HepG2 (cell line): ENCODE measurements at regions not wholly inside any gene's neighbourhood (a gene's known extent, or its start where the extent isn't known, plus 50 kb on each side); places are given as distances from the start of the nearest gene placed in this dataset.

Experiments
- ATAC-seq: fragments of 200-7000 bp; cut with Tn5 transposase; 3 replicates; pipeline ENCODE4 v1.9.1; 2020; ENCODE audit warnings: mild to moderate bottlenecking, moderate library complexity
- BruUV-seq: library from RNA; stranded (reverse); fragments of 400-500 nt; replicated peaks from 2 replicates; lab custom pipeline; 2021; lab: Mats Ljungman, UMichigan
- CTCF ChIA-PET: fragments of 300-600 bp; formaldehyde crosslinking; extraction: SDS; loops from one replicate; lab custom pipeline; 2021; ENCODE audit warnings: low total read pairs, inconsistent platforms, low intra/inter-chr PET ratio; lab: Yijun Ruan, JAX
- POLR2A ChIA-PET: fragments of 350-600 bp; sonication (Branson Sonifier 250); formaldehyde crosslinking; loops from one replicate; lab custom pipeline; 2020; ENCODE audit warnings: antibody characterized with exemption, inconsistent platforms; lab: Yijun Ruan, JAX
- DNase-seq: peaks from one replicate; pipeline ENCODE4 v3.0.0-alpha.2; 2015; ENCODE audit warnings: low spot score
- FAIRE-seq: peaks from 3 replicates; lab custom pipeline; 2011; peaks lifted over from hg19 to GRCh38; lab: Jason Lieb, UNC
- H2AFZ ChIP-seq: one replicate; pipeline ENCODE4 v1.6.1; 2011; ENCODE audit warnings: low read length, inconsistent platforms
- H3K27ac ChIP-seq: fragments of 300-600 bp; 3 replicates; pipeline ENCODE4 v1.8.0; 2011; ENCODE audit warnings: mixed run types, mild to moderate bottlenecking, mixed read lengths, low read length, inconsistent platforms; ENCODE audit not compliant: insufficient read depth; ENCODE audit errors: extremely low read length
- H3K27me3 ChIP-seq, 2 experiments: fragments of 200-600 bp in 1 of 2; 2 replicates in 1 of 2; 3 replicates in 1 of 2; pipeline versions ENCODE4 v1.6.0 to v1.8.0; 2011; ENCODE audit warnings: low read length in 2 of 2, mild to moderate bottlenecking in 2 of 2, moderate library complexity in 2 of 2, inconsistent platforms in 1 of 2; ENCODE audit not compliant: insufficient read depth in 2 of 2, control insufficient read depth in 1 of 2
- H3K36me3 ChIP-seq, 2 experiments: fragments of 200-600 bp in 1 of 2; replicated peaks in 1 of 2; 2 replicates in 1 of 2; 3 replicates in 1 of 2; pipeline versions ENCODE4 v1.5.1 to v1.8.0; 2011; ENCODE audit warnings: low read length in 2 of 2, inconsistent platforms in 1 of 2; ENCODE audit not compliant: insufficient read depth in 2 of 2, control insufficient read depth in 1 of 2
- H3K4me1 ChIP-seq: 2 replicates; pipeline ENCODE4 v1.5.1; 2012; ENCODE audit warnings: low read length, inconsistent platforms; ENCODE audit not compliant: insufficient read depth
- H3K4me2 ChIP-seq: 2 replicates; pipeline ENCODE4 v1.6.0; 2011; ENCODE audit warnings: low read depth, low read length, inconsistent platforms
- H3K4me3 ChIP-seq, 3 experiments: fragments of 200-600 bp in 1 of 3; sonication (generic), shearing (Covaris generic) in 1 of 3; replicated peaks in 1 of 3; 2 replicates each; pipeline ENCODE4 v1.5.1; 2011 to 2016; ENCODE audit warnings: low read length in 3 of 3, inconsistent platforms in 2 of 3, low read depth in 2 of 3, mild to moderate bottlenecking in 2 of 3, control low read depth in 1 of 3, mixed read lengths in 1 of 3; ENCODE audit not compliant: insufficient read depth in 1 of 3
- H3K79me2 ChIP-seq: one replicate; pipeline ENCODE4 v1.6.1; 2011; ENCODE audit warnings: low read length, inconsistent platforms; ENCODE audit not compliant: insufficient read depth
- H3K9ac ChIP-seq: 2 replicates; pipeline ENCODE4 v1.6.0; 2011; ENCODE audit warnings: mild to moderate bottlenecking, low read depth, low read length, inconsistent platforms; ENCODE audit not compliant: insufficient read depth
- H3K9me3 ChIP-seq: 2 replicates; pipeline ENCODE4 v1.5.1; 2012; ENCODE audit warnings: mild to moderate bottlenecking, low read length
- H4K20me1 ChIP-seq: 2 replicates; pipeline ENCODE4 v1.6.0; 2011; ENCODE audit warnings: inconsistent platforms, mild to moderate bottlenecking, low read length, moderate library complexity; ENCODE audit not compliant: insufficient read depth
- ARNT ChIP-seq: fragments of 450-650 bp; IDR thresholded peaks from 2 replicates; pipeline ENCODE4 v1.6.1; 2017
- ATF7 ChIP-seq, 2 experiments: fragments of 450-650 bp in 1 of 2; sonication (generic) in 1 of 2; formaldehyde crosslinking in 1 of 2; IDR thresholded peaks; 2 replicates each; pipeline versions ENCODE4 v1.4.0 to v1.6.1; 2016 to 2020; ENCODE audit warnings: antibody characterized with exemption in 1 of 2, mild to moderate bottlenecking in 1 of 2, missing genetic modification reagents in 1 of 2
- ATRX ChIP-seq: sonication (generic); formaldehyde crosslinking; IDR thresholded peaks from 2 replicates; pipeline ENCODE4 v1.4.0; 2020; ENCODE audit warnings: missing genetic modification reagents, borderline replicate concordance
- EEA1 ChIP-seq: sonication (generic); formaldehyde crosslinking; IDR thresholded peaks from 2 replicates; pipeline ENCODE4 v1.5.1; 2020; ENCODE audit warnings: mild to moderate bottlenecking, missing genetic modification reagents, borderline replicate concordance
- ELK4 ChIP-seq: sonication (generic); formaldehyde crosslinking; IDR thresholded peaks from 2 replicates; pipeline ENCODE4 v1.9.0; 2021; ENCODE audit warnings: missing genetic modification reagents, borderline replicate concordance
- IRF1 ChIP-seq: sonication (generic); formaldehyde crosslinking; IDR thresholded peaks from 2 replicates; pipeline ENCODE4 v1.4.0; 2020; ENCODE audit warnings: low read depth, mild to moderate bottlenecking, missing genetic modification reagents
- IRF2 ChIP-seq: IDR thresholded peaks from 2 replicates; pipeline ENCODE4 v1.6.1; 2018; ENCODE audit warnings: missing genetic modification reagents, missing compliant biosample characterization
- KLF6 ChIP-seq: IDR thresholded peaks from 2 replicates; pipeline ENCODE4 v1.8.0; 2016; ENCODE audit warnings: missing biosample characterization, missing genetic modification reagents
- MIER3 ChIP-seq: IDR thresholded peaks from 2 replicates; pipeline ENCODE4 v1.6.1; 2016; ENCODE audit warnings: missing compliant biosample characterization, borderline replicate concordance
- NFE2L1 ChIP-seq: sonication (generic); formaldehyde crosslinking; IDR thresholded peaks from 2 replicates; pipeline ENCODE4 v1.4.0; 2020; ENCODE audit warnings: missing genetic modification reagents, mild to moderate bottlenecking, borderline replicate concordance
- PHF8 ChIP-seq: sonication (generic); formaldehyde crosslinking; IDR thresholded peaks from 2 replicates; pipeline ENCODE4 v1.5.0; 2020; ENCODE audit warnings: missing genetic modification reagents
- RELA ChIP-seq: sonication (generic); formaldehyde crosslinking; IDR thresholded peaks from 2 replicates; pipeline ENCODE4 v1.4.0; 2020; ENCODE audit warnings: missing genetic modification reagents
- SMYD3 ChIP-seq: sonication (generic); formaldehyde crosslinking; IDR thresholded peaks from 2 replicates; pipeline ENCODE4 v1.8.1; 2023; ENCODE audit warnings: mild to moderate bottlenecking, missing genetic modification reagents
- YY1 ChIP-seq: IDR thresholded peaks from 2 replicates; pipeline ENCODE4 v1.6.1; 2011; ENCODE audit warnings: low read length, low read depth, moderate library complexity, mild to moderate bottlenecking; ENCODE audit not compliant: insufficient read depth, insufficient replicate concordance
- ZBTB7B ChIP-seq: sonication (generic); formaldehyde crosslinking; IDR thresholded peaks from 2 replicates; pipeline ENCODE4 v1.4.0; 2020; ENCODE audit warnings: missing genetic modification reagents
- ZNF441 ChIP-seq: sonication (generic); formaldehyde crosslinking; IDR thresholded peaks from 2 replicates; pipeline ENCODE4 v1.7.0; 2021; ENCODE audit warnings: missing genetic modification reagents, borderline replicate concordance
- WGBS: methylation state at CpG from one replicate; pipeline ENCODE4 v1.1.6; 2017; ENCODE audit warnings: low lambda C conversion rate; 5-methylcytosine and 5-hydroxymethylcytosine counted together
- in situ Hi-C: cut with HindIII; loops from 2 replicates; pipeline ENCODE4 v1.10.0; 2017; ENCODE audit warnings: low pct_unique_long_range_greater_than_20kb; ENCODE audit not compliant: extremely low pct_ligation_motif_present
- intact Hi-C: fragments of 100-400 bp; cut with micrococcal nuclease; formaldehyde crosslinking; loops from one replicate; pipeline ENCODE4 v1.10.0; 2022; ENCODE audit not compliant: unreplicated experiment
- TF ChIP-seq, protein P1 (sequence below): sonication (generic); formaldehyde crosslinking; IDR thresholded peaks from 2 replicates; pipeline ENCODE4 v1.5.0; 2020; ENCODE audit warnings: mild to moderate bottlenecking, low read depth, missing genetic modification reagents, borderline replicate concordance

GRCh38 chr13:31385540-31385939 lies 185.8 kb downstream of the B3GLCT start:
- H2AFZ ChIP-seq, result no peak overlapping the region
- DNase-seq (no peak), FAIRE-seq (no peak), ATAC-seq (no peak)
- TF ChIP-seq NFE2L1 (CRISPR knock-in tag) (no peak), SMYD3 (CRISPR knock-in tag) (no peak), EEA1 (no peak), KLF6 (no peak), IRF1 (CRISPR knock-in tag) (no peak), YY1 (no peak), ATRX (CRISPR knock-in tag) (no peak), RELA (CRISPR knock-in tag) (no peak), PHF8 (CRISPR knock-in tag) (no peak), ZNF441 (CRISPR knock-in tag) (no peak), MIER3 (CRISPR knock-in tag) (no peak), ATF7 (IDR thresholded peaks at IDR 0.05) (no peak), ATF7 (CRISPR knock-in tag; IDR thresholded peaks at IDR 0.05) (no peak), IRF2 (CRISPR knock-in tag) (no peak), ELK4 (CRISPR knock-in tag) (no peak), ZBTB7B (CRISPR knock-in tag) (no peak), ARNT (no peak)
- TF ChIP-seq, protein P1, sequence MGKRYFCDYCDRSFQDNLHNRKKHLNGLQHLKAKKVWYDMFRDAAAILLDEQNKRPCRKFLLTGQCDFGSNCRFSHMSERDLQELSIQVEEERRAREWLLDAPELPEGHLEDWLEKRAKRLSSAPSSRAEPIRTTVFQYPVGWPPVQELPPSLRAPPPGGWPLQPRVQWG (CRISPR knock-in tag), result no peak
- H3K27ac ChIP-seq, result no peak overlapping the region
- no peaks in the 10 kb centered on the region for H4K20me1 ChIP-seq
- H3K4me1 ChIP-seq, result no peaks in the 10 kb centered on the region
- CTCF ChIA-PET, result no interaction called here
- in situ Hi-C loops (no loop called here), intact Hi-C loops (no loop called here)
- no peaks in the 10 kb centered on the region; a peak in 1 of 5 replicates for H3K27me3 ChIP-seq
- H3K79me2 ChIP-seq, result no peaks in the 10 kb centered on the region
- no peak overlapping the region for H3K9ac ChIP-seq
- WGBS, result 17% methylated on average over 5 of the region's 5 CpGs
- no peaks in the 10 kb centered on the region for H3K9me3 ChIP-seq
- no peak overlapping the region for H3K4me3 ChIP-seq
- POLR2A ChIA-PET, result no interaction called here
- H3K4me2 ChIP-seq, result no peak overlapping the region
- no peaks in the 10 kb centered on the region for H3K36me3 ChIP-seq
- no TSS peak for BruUV-seq
